Activated CD8-positive, alpha-beta memory T cell treated with anti-CD3 and anti-CD28 coated beads, Interleukin-2, amount 50 U/mL, for 48 hours (primary cell): ENCODE measurements at regions not wholly inside any gene's neighbourhood (a gene's known extent, or its start where the extent isn't known, plus 50 kb on each side); places are given as distances from the start of the nearest gene placed in this dataset.

ENCODE experiments used
- DNase-seq: peaks from one replicate; pipeline ENCODE4 v3.0.0-alpha.2; 2020

GRCh38 chr12:58819345-58819744 is 101.0 kb downstream of the LRIG3 start:
- no peak for DNase-seq

DNA sequence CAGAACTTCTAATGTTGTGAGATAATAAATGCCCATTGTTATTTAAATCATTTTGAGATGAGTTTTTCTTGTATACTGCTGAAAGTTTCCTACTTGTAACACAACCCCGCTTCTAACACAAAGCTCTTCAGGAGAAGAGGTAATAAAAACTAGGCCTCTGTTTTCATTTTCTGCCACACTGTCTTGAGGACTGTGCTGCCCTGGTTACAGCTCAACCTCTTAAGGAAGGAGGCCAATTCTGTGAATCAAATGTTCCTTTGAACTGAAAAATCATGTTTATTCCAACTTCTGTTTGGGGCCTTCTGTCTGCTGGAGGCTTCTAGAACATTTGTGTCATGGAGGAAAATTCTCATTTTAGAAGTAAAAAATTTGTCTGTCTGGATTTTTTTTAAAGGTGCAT is 100.3 kb downstream of the LRIG3 start:
- DNase-seq: no peak
